Epidermal melanocyte (primary cell): ENCODE measurements at regions not wholly inside any gene's neighbourhood (a gene's known extent, or its start where the extent isn't known, plus 50 kb on each side); places are given as distances from the start of the nearest gene placed in this dataset.

ENCODE experiments used
- DNase-seq: peaks from one replicate; pipeline ENCODE4 v3.0.0; 2011; ENCODE audit warnings: low spot score; ENCODE audit not compliant: insufficient read length

GRCh38 chr12:60123557-60123956, 527.7 kb downstream of the SLC16A7 start:
- DNase-seq, result no peak

DNA sequence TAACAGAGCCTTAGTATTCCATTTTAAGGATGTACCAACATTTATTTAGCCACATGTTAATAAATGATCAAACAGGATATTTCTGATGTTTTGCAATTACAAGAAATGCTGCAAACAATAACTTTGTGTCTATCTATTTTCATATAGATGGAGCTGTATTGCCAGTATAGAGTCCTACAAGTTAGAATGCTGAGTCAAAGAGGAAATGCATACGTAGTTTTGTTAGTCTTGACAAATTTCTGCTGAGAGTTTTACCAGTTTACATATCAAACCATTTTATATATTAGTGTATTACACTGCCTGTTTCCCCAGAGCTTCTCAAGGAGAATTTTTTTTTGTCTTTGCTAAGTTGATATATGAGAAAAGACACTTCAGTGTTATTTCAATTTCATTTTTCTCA, 541.7 kb downstream of the SLC16A7 start:
- DNase-seq, result no peak

DNA sequence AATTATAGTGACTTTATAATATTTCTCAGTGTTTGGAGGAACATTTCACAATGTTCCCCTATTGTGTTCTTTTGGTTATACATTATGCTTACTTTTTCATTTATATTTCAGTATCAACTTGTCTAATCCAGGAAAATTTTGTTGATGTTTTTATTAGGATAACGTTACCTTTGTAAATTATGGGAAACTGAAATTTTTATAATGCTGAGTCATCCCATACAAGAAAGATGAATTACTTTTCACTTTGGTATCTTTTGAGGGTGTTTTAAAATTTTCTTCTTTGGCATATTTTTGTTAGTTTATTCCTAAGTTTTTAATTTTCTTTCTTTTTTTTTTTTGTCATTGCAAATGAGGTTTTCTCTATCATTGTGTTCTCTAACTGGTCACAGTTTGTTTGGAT, 542.7 kb downstream of the SLC16A7 start:
- DNase-seq, result no peak

- no peak for DNase-seq
Measured at GRCh38 chr12:60144395-60144794, 548.6 kb downstream of the SLC16A7 start.

DNA sequence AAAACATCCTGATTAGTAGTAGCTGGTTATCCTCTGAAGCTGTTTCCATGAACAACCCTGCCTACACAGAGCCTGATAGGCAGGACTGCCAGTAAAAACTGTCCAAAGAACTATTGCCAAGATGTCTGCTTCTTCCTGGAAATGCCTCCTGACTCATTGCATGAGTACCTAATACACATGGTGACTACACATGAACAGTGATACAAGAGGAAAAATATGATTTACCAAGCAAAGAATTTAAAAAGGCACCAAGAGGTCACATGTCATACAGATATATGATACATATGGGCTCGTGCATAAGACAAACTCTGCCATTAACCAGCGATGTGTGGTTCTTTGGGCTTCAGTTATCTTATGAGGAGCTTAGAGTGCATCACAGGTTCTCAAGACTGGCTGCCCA, 552.3 kb downstream of the SLC16A7 start:
- no peak for DNase-seq

DNA sequence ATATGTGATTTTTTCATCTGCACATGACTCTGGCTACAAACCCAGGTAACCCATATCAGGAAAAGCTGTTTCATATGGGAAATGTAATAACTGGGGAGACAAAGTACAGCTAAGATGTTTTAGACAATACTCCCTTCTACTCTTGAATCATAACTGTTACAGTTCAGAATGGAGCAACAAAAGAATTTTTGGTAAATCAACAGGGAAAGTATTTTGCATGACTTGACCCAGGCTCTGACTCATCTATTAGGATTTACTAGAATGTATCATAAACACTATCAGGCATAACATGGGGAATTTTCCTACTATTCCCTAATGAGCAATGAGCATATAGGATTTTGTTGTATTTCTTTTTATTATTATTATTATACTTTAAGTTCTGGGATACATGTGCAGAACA, 553.0 kb downstream of the SLC16A7 start:
- no peak for DNase-seq

GRCh38 chr12:60152756-60153155, 556.9 kb downstream of the SLC16A7 start:
- no peak for DNase-seq

DNA sequence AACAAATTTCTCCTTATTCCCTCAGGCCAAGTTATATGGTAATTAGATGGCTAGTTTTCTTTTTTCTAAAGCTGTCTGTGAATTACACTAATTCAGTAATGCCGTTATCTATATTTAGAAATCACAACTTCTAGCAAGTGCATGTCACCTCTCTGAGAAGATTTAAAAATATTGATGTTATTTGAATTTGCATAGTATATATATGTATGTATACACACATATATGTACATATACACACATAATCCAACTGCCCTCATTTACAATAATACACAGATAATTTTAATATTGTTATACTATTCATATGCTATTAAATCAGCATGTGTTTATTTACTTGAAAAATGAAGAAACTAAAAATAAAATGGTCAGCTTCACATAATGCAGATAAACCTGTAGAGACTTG, 563.9 kb downstream of the SLC16A7 start:
- DNase-seq, result no peak

- no peak for DNase-seq
Measured at GRCh38 chr12:60162988-60163720, 567.3 kb downstream of the SLC16A7 start.

DNA sequence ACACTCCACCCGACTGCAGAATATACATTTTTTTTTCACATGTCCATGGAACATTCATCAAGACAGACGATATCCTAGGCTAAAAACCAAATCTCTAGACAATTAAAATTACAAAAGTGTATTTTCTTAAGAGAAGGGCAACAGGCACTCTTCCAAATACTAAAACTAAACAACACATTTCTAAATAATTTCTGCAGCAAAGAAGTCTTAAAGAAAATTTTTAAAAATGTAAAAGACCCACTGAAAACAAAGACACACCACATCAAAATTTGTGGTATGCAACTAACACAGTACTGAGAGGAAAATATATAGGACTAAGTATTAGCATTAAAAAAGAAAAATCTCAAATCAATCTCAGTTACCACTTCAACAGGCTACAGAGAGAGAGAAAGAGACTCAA, 570.0 kb downstream of the SLC16A7 start:
- no peak for DNase-seq

DNA sequence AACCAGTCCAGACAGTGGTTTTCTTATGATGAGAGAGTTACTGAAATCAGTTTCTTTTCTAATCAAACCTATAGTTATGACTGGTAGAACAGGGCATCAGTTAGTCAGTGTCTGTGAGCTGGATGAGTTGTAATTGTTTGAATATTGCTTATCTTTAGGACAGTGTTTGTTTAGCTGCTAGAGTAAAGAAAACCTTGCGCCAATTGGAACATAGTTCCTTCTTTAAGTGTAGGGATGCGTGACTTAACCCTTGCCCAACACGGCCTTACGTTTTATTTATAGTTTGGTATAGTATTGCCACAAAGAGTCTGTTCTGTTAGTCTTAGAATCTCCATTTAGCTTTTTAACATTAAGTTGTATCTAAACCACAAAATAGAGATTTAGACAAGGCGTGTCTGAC, 572.6 kb downstream of the SLC16A7 start:
- DNase-seq, result no peak

DNA sequence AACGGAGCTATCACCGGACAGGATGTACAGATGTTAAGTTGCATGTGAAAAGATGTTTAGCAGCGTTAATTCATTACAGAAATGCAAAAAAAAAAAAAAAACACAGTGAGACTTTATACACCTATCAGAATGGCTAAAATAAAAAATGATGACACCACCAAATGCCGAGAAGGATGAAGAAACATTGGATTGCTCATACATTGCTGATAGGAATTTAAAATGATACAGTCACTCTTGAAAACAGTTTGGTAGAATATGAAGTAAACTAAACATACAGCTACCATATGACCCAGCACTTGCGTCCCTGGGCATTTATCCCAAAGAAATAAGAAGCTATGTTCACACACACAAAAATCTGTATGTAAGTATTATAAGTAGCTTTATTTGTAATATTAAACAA, 574.1 kb downstream of the SLC16A7 start:
- DNase-seq, result no peak

DNA sequence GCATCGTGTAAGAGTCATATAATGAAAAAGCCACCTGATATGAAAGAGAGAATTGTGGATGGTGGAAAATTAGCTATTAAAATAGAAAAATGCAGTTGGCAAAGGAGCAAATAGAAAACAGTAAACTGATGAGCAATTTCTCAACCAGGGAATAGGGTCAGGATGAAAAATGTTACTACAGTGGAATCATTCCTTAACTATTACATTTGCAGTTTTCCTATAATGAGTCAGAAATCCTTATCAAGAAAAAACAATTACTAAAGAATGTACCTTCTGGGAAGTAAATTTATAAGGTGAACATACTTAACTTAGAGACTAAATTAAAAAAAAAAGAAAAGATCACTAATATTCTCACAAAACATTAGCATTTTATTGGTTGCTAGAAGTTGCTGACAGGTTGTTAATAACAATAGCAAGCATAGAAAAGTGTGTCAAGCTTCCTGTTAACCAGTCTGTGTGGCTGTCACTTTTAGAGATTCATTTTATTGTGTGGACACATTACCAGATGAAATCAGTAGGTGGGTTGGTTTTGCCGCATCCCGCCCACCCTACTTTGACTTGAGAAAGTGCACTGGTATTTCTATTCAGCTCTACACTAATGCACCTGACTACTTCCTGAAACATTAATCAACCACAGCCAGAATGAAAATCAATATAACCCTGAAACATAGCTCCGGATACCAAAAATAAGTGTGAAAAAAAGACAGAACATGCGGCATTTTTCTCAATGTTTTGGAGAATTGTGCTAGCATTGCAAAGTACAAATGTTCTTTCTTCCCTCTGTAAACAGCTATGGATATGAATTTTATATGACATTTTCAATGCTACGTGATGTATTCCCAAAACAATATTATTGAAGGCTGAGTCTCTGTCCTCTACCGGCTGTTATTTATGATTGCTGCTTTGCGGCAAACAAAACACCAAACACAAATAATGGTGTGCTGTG, 576.7 kb downstream of the SLC16A7 start:
- DNase-seq, result no peak

GRCh38 chr12:60173224-60174170, 577.7 kb downstream of the SLC16A7 start:
- DNase-seq, result no peak

DNA sequence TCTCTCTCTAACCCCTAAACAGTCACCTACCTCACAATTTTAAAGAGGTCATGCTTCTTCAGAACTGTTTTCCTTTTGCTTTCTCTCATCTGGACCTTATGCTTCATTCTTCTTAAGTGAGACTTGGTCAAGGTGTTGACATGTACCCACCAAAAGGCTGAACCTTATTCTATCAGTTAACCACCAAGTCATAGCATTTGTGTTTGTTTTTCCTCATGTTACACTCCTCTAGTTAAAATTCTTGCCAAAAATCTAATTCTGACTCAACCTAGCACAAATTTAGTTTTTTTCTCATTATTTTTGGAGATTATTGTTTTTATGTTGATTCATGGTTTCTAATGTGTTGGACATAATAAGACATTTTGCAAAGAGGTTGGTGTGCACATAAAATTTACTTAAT, 578.6 kb downstream of the SLC16A7 start:
- no peak for DNase-seq

DNA sequence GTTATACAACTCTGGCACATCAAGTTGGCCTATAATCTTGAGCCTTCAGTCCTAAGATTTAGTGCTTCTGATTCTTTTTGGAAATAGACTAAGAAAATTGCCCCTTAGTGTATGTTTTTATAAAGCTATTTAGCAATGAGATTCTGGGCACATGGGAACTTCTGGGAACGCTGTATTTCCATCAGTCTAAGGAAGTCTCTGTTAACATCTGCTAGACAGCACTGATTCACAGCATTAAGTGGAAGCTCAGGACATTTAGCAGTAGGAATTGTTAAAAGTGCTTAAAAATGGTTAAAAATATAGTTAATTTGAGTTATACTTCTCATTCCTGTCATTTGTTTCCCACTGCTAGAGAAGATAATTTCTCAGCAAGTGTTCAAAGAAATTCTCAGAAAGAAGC, 579.1 kb downstream of the SLC16A7 start:
- no peak for DNase-seq

DNA sequence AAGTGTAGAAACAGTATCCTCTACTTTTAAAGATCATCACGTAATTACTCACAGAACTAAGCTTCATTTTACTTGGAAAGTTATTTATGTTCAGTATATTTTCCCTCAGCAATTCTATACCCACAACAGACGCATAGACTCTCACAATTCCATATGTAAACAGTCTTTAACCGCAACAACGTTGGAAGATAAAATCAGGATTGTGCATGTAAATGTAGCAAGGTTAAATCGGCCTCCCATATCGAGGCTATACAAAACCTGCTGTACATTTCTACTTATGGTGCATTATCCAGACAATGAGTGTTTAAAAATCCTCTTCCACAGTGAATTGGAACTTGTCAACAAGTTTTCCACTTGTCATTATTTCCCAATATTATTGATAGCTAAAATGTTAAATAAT, 581.1 kb downstream of the SLC16A7 start:
- no peak for DNase-seq

- no peak for DNase-seq
Measured at GRCh38 chr12:60180298-60180697, 584.5 kb downstream of the SLC16A7 start.

GRCh38 chr12:60182354-60182753, 586.5 kb downstream of the SLC16A7 start:
- no peak for DNase-seq

- no peak for DNase-seq
Measured at GRCh38 chr12:60184096-60184495, 588.3 kb downstream of the SLC16A7 start.

DNA sequence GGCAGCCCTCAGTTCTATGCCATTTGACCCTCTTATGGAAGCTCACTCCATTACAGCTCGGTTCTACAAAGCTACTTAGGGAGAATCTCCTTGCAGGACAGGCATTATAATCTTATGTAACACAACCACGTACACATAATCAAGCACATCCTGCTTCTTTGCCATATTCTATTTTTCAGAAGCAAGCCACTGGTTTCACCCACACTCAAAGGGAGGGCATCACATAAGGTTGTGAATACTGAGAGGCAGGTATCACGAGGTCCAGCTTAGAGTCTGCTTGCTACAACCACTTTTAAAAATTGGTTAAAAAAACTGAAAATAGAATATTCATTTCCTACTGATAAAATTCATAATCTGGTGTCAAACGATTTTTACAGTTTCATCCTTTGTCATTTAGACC, 589.2 kb downstream of the SLC16A7 start:
- DNase-seq, result no peak

- DNase-seq, result no peak
Measured at GRCh38 chr12:60191271-60191670, 595.4 kb downstream of the SLC16A7 start.
